Type B pancreatic cell (in vitro differentiated cells): ENCODE measurements at regions not wholly inside any gene's neighbourhood (a gene's known extent, or its start where the extent isn't known, plus 50 kb on each side); places are given as distances from the start of the nearest gene placed in this dataset.

ENCODE experiments used
- DNase-seq: peaks from one replicate; pipeline ENCODE4 v3.0.0; 2021; ENCODE audit warnings: mixed read lengths; ENCODE audit not compliant: unreplicated experiment; ENCODE audit errors: extremely low spot score
- H3K27ac Mint-ChIP-seq: 2 replicates; pipeline ENCODE4 v1.8.0; 2021; ENCODE audit warnings: mild to moderate bottlenecking, mixed read lengths
- H3K27me3 Mint-ChIP-seq: 2 replicates; pipeline ENCODE4 v1.8.0; 2021; ENCODE audit warnings: mixed read lengths
- H3K36me3 Mint-ChIP-seq: 2 replicates; pipeline ENCODE4 v1.8.0; 2021; ENCODE audit warnings: mixed read lengths
- H3K4me1 Mint-ChIP-seq: one replicate; pipeline ENCODE4 v1.8.0; 2021; ENCODE audit warnings: mixed read lengths; ENCODE audit not compliant: unreplicated experiment
- H3K4me3 Mint-ChIP-seq: 2 replicates; pipeline ENCODE4 v1.8.0; 2021; ENCODE audit warnings: mild to moderate bottlenecking, mixed read lengths
- H3K9me3 Mint-ChIP-seq: 2 replicates; pipeline ENCODE4 v1.8.0; 2021; ENCODE audit warnings: mixed read lengths
- CTCF ChIP-seq: fragments of 200-600 bp; sonication (generic); conservative IDR thresholded peaks from 2 replicates; pipeline ENCODE4 v1.5.0; 2021; ENCODE audit warnings: antibody characterized with exemption, mild to moderate bottlenecking

GRCh38 chr19:31612873-31613272 is 263.6 kb upstream of the TSHZ3 start:
- no peak for TF ChIP-seq CTCF
- Mint-ChIP-seq H3K9me3 (no peaks in the 10 kb centered on the region), H3K4me3 (no peak overlapping the region), H3K27ac (no peak overlapping the region), H3K4me1 (no peaks in the 10 kb centered on the region), H3K36me3 (no peaks in the 10 kb centered on the region), H3K27me3 (peaks cover 34% of the 10 kb centered on the region)
- DNase-seq = no peak

- TF ChIP-seq CTCF = no peak
- no peak overlapping the region for H3K4me3 Mint-ChIP-seq
- no peaks in the 10 kb centered on the region for H3K36me3 Mint-ChIP-seq
- no peak for DNase-seq
- H3K27ac Mint-ChIP-seq = no peak overlapping the region
- H3K4me1 Mint-ChIP-seq = no peaks in the 10 kb centered on the region
- peaks cover 35% of the 10 kb centered on the region for H3K27me3 Mint-ChIP-seq
- H3K9me3 Mint-ChIP-seq = no peaks in the 10 kb centered on the region
These were observed 264.5 kb upstream of the TSHZ3 start for GRCh38 chr19:31613683-31614219.

DNA sequence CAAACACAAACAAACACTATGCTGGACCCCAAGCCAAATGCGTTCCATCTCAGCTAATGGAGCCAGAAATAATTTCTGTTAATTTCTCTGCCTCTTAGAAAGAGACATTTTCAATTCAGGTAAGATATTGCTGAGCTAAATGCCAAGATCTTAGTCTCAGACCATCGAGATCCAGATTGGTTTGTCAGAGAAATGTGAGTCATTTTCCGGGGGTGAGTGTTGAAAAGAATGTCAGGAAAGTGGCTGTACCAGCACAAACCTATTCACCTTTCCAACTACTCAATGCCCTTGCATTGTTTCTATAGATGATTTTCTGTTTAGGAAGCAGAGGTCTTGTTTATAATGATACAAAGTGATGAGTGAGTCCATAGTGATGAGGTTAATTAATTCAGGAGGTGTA is 266.8 kb upstream of the TSHZ3 start:
- Mint-ChIP-seq H3K4me3 (no peak overlapping the region), H3K4me1 (no peaks in the 10 kb centered on the region), H3K36me3 (no peaks in the 10 kb centered on the region), H3K27ac (no peak overlapping the region), H3K9me3 (no peaks in the 10 kb centered on the region), H3K27me3 (peaks cover 24% of the 10 kb centered on the region)
- no peak for TF ChIP-seq CTCF
- no peak for DNase-seq

GRCh38 chr19:31617010-31617585 is 267.9 kb upstream of the TSHZ3 start:
- no peak for TF ChIP-seq CTCF
- Mint-ChIP-seq H3K27ac (no peak overlapping the region), H3K4me3 (no peak overlapping the region), H3K27me3 (peaks cover 18% of the 10 kb centered on the region), H3K9me3 (peaks cover 4% of the 10 kb centered on the region), H3K4me1 (no peaks in the 10 kb centered on the region), H3K36me3 (no peaks in the 10 kb centered on the region)
- no peak for DNase-seq

GRCh38 chr19:31625056-31625455 is 275.8 kb upstream of the TSHZ3 start:
- DNase-seq = no peak
- Mint-ChIP-seq H3K4me3 (no peak overlapping the region), H3K36me3 (no peaks in the 10 kb centered on the region), H3K9me3 (peaks cover 8% of the 10 kb centered on the region), H3K27ac (no peak overlapping the region), H3K4me1 (peaks cover 14% of the 10 kb centered on the region), H3K27me3 (peaks cover 39% of the 10 kb centered on the region)
- no peak for TF ChIP-seq CTCF
